Left ventricle myocardium inferior (tissue), 1 donor: ENCODE measurements at regions not wholly inside any gene's neighbourhood (a gene's known extent, or its start where the extent isn't known, plus 50 kb on each side); places are given as distances from the start of the nearest gene placed in this dataset.

Experiments
- DNase-seq: peaks from one replicate; pipeline ENCODE4 v3.0.0-alpha.2; 2020
- H3K27ac ChIP-seq: fragments of 200-600 bp; replicated peaks from 2 replicates; pipeline ENCODE4 v1.8.0; 2021
- H3K27me3 ChIP-seq: fragments of 200-600 bp; 2 replicates; pipeline ENCODE4 v1.8.0; 2021; ENCODE audit warnings: low read depth
- H3K36me3 ChIP-seq: fragments of 200-600 bp; 2 replicates; pipeline ENCODE4 v1.8.0; 2021
- H3K4me1 ChIP-seq: fragments of 200-600 bp; 2 replicates; pipeline ENCODE4 v1.8.0; 2021
- H3K4me3 ChIP-seq: fragments of 200-600 bp; 2 replicates; pipeline ENCODE4 v1.8.0; 2021; ENCODE audit warnings: mild to moderate bottlenecking, moderate library complexity
- H3K9me3 ChIP-seq: fragments of 200-600 bp; replicated peaks from 2 replicates; pipeline ENCODE4 v1.8.0; 2021
- intact Hi-C: fragments of 100-400 bp; cut with micrococcal nuclease; formaldehyde crosslinking; loops from one replicate; pipeline ENCODE4 v1.11.0; 2022
- TF ChIP-seq, protein P1 (sequence below): fragments of 200-600 bp; IDR thresholded peaks from 2 replicates; pipeline ENCODE4 v1.8.0; 2021; ENCODE audit warnings: antibody characterized with exemption, mild to moderate bottlenecking, borderline replicate concordance
- donor health status: DM: no; HTN: yes; CAD: no; lungs with severe emphysema.

DNA sequence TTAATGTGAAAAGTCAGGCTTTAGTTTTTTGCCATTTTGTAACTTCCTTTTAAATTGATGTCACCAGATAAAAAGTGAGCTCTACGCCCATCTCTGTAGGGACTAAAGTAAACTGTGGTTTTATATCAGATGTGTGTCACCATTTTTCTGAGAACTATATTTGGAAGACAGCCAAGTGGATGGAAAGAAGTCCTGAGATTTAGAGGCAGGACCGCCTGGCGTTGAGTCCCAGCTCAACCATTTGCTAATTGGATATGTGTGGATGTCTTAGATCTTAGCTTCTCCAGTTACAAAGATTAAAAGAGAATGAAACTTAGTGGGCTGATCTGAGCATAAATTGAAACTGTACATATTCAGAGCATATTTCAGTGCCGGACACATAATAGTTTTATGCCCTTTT lies 691.6 kb upstream of the CELF2 start:
- TF ChIP-seq, protein P1, sequence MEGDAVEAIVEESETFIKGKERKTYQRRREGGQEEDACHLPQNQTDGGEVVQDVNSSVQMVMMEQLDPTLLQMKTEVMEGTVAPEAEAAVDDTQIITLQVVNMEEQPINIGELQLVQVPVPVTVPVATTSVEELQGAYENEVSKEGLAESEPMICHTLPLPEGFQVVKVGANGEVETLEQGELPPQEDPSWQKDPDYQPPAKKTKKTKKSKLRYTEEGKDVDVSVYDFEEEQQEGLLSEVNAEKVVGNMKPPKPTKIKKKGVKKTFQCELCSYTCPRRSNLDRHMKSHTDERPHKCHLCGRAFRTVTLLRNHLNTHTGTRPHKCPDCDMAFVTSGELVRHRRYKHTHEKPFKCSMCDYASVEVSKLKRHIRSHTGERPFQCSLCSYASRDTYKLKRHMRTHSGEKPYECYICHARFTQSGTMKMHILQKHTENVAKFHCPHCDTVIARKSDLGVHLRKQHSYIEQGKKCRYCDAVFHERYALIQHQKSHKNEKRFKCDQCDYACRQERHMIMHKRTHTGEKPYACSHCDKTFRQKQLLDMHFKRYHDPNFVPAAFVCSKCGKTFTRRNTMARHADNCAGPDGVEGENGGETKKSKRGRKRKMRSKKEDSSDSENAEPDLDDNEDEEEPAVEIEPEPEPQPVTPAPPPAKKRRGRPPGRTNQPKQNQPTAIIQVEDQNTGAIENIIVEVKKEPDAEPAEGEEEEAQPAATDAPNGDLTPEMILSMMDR, result no peak
- Histone ChIP-seq H3K36me3 (no peaks in the 10 kb centered on the region), H3K27ac (no peak overlapping the region), H3K4me3 (no peak overlapping the region), H3K27me3 (no peaks in the 10 kb centered on the region), H3K9me3 (no peaks in the 10 kb centered on the region), H3K4me1 (no peaks in the 10 kb centered on the region)
- intact Hi-C loops, result no loop called here
- DNase-seq, result no peak

DNA sequence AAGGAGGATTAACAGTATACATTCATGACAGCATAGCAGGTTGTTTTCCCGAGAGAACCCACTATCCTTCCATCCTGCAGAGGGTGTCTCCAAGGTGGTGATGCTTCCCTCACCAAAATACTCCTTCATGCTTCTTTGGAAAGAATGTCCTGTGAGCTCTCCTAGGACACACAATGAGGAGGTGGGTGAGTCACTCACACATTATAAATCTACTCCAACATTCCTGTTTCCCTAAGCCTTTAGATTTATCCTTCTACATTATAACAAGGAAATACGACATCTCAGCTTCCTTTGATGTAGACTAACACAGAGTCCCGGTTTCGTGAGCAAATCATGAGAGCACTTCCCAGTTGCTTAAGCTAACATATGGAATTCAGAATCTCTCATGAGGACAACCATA lies 689.7 kb upstream of the CELF2 start:
- Histone ChIP-seq H3K4me1 (no peaks in the 10 kb centered on the region), H3K36me3 (no peaks in the 10 kb centered on the region), H3K9me3 (no peaks in the 10 kb centered on the region), H3K27ac (no peak overlapping the region), H3K4me3 (no peak overlapping the region), H3K27me3 (no peaks in the 10 kb centered on the region)
- intact Hi-C loops, result no loop called here
- TF ChIP-seq, protein P1, result no peak
- no peak for DNase-seq

DNA sequence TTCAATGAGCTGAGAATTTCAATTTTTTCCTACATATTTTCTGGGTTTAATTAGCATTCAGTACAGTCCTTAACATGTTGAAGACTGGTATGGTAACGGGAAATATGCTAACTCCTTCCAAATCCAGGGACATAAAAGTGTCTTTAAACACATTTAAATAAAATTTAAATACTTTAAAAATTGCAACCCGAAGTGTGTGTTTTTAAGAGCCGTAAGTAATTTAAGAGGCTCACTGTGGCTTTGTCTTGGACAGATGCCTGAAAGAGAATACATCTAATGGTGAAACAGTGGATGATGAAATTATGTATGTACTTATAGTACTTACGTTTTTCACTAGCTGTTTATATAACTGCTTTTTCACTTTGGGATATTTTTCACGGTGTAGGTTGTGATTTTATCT lies 687.3 kb upstream of the CELF2 start:
- Histone ChIP-seq H3K4me1 (no peaks in the 10 kb centered on the region), H3K27ac (no peak overlapping the region), H3K36me3 (no peaks in the 10 kb centered on the region), H3K9me3 (no peaks in the 10 kb centered on the region), H3K4me3 (no peak overlapping the region), H3K27me3 (no peaks in the 10 kb centered on the region)
- no peak for DNase-seq
- intact Hi-C loops, result no loop called here
- TF ChIP-seq, protein P1, result no peak

DNA sequence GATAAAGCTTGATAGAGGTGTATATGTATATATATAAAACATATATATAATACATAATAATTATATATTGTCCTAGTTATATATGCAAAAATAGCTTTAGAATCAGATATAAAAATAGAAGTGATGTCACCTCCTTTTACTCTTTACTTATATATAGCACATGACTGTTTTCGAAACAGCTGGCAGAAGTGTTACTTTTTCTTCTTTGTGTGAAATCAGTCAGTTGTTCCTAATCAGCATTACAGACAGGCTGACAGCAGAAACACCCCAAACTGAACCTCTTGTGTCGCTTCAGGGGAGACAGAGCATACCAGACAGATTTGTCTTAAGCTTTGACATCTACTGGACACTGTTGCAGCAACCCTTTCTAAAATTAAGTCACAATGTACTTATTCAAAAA lies 684.9 kb upstream of the CELF2 start:
- intact Hi-C loops, result no loop called here
- Histone ChIP-seq H3K27me3 (no peaks in the 10 kb centered on the region), H3K36me3 (no peaks in the 10 kb centered on the region), H3K9me3 (no peaks in the 10 kb centered on the region), H3K4me3 (no peak overlapping the region), H3K4me1 (no peaks in the 10 kb centered on the region), H3K27ac (no peak overlapping the region)
- no peak for DNase-seq
- TF ChIP-seq, protein P1, result no peak

DNA sequence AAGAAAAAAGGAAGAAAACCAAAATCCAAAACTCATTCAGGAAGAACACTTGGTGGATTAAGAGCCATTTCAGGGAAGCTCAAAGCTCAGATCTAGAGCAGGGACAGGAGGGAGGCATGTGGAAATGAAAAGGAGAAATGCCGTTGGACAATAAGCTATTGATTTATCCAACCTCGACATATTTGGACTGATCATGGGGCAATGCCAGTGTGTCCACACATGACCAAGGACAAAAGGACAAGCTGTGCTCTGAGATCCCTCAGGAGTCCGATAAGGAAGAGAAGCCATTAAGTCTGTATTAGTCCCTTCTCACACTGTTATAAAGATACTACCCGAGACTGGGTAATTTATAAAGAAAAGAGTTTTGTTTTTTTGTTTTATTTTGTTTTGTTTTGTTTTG lies 684.0 kb upstream of the CELF2 start:
- TF ChIP-seq, protein P1, result no peak
- Histone ChIP-seq H3K4me1 (no peaks in the 10 kb centered on the region), H3K36me3 (no peaks in the 10 kb centered on the region), H3K9me3 (no peaks in the 10 kb centered on the region), H3K27ac (no peak overlapping the region), H3K4me3 (no peak overlapping the region), H3K27me3 (no peaks in the 10 kb centered on the region)
- no peak for DNase-seq
- intact Hi-C loops, result no loop called here

DNA sequence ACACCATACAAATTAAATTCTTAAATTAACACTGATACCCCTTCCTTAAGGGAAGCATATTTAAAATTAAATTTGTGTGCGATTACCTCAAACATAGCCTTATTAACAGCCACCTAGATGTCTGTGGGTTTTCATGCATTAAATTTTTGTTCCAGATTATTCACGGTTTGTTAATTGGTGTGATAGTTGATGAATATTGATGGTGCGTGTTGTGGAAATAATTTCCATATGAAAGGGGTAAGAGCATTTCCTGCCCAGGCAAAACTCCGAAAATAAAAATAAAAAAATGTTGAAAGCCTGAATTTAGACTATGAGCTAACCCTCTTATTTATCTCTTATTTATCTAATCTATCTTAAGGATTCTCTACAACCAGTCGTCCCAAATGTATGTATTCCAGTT lies 679.3 kb upstream of the CELF2 start:
- no peaks in the 10 kb centered on the region for H3K9me3 ChIP-seq
- intact Hi-C loops, result no loop called here
- TF ChIP-seq, protein P1, result no peak
- no peak overlapping the region for H3K4me3 ChIP-seq
- no peak overlapping the region for H3K27ac ChIP-seq
- no peaks in the 10 kb centered on the region for H3K36me3 ChIP-seq
- H3K27me3 ChIP-seq, result no peaks in the 10 kb centered on the region
- no peak for DNase-seq
- H3K4me1 ChIP-seq, result no peaks in the 10 kb centered on the region
